MCF 10A (cell line): ENCODE measurements at regions not wholly inside any gene's neighbourhood (a gene's known extent, or its start where the extent isn't known, plus 50 kb on each side); places are given as distances from the start of the nearest gene placed in this dataset.

Experiments used
- BruUV-seq: library from RNA; stranded (reverse); fragments of 400-500 nt; replicated peaks from 2 replicates; lab custom pipeline; 2021; lab: Mats Ljungman, UMichigan
- CTCF ChIA-PET: fragments of 300-600 bp; sonication (Branson Sonifier 250); formaldehyde crosslinking; extraction: SDS; loops from one replicate; lab custom pipeline; 2021; ENCODE audit warnings: antibody characterized with exemption, inconsistent platforms; lab: Yijun Ruan, JAX
- POLR2A ChIA-PET: fragments of 300-600, 350-650 bp; sonication (Branson Sonifier 250); formaldehyde crosslinking; extraction: SDS; loops from one replicate; lab custom pipeline; 2020; ENCODE audit warnings: antibody characterized with exemption, inconsistent platforms; lab: Yijun Ruan, JAX
- DNase-seq: peaks from one replicate; pipeline ENCODE4 v3.0.0-alpha.2; 2018; ENCODE audit not compliant: unreplicated experiment
- H3K27ac Mint-ChIP-seq: one replicate; pipeline ENCODE4 v1.8.0; 2022; ENCODE audit warnings: mild to moderate bottlenecking, low read depth, mixed read lengths; ENCODE audit not compliant: unreplicated experiment
- H3K27me3 Mint-ChIP-seq: one replicate; pipeline ENCODE4 v1.8.0; 2022; ENCODE audit warnings: mixed read lengths; ENCODE audit not compliant: insufficient read depth, unreplicated experiment
- H3K36me3 Mint-ChIP-seq: one replicate; pipeline ENCODE4 v1.8.0; 2022; ENCODE audit warnings: mild to moderate bottlenecking, moderate library complexity, mixed read lengths; ENCODE audit not compliant: insufficient read depth, unreplicated experiment
- H3K4me1 Mint-ChIP-seq: one replicate; pipeline ENCODE4 v1.8.0; 2022; ENCODE audit warnings: mixed read lengths; ENCODE audit not compliant: insufficient read depth, unreplicated experiment
- H3K4me3 Mint-ChIP-seq: one replicate; pipeline ENCODE4 v1.8.0; 2022; ENCODE audit warnings: mild to moderate bottlenecking, moderate library complexity, mixed read lengths; ENCODE audit not compliant: unreplicated experiment
- H3K9me3 Mint-ChIP-seq: one replicate; pipeline ENCODE4 v1.8.0; 2022; ENCODE audit warnings: mixed read lengths; ENCODE audit not compliant: unreplicated experiment
- CTCF ChIP-seq: fragments of 200-600 bp; IDR thresholded peaks from one replicate; pipeline ENCODE4 v1.8.0; 2022; ENCODE audit warnings: antibody characterized with exemption, mild to moderate bottlenecking; ENCODE audit not compliant: unreplicated experiment
- intact Hi-C: fragments of 100-400 bp; cut with micrococcal nuclease; formaldehyde crosslinking; loops from 2 replicates; pipeline ENCODE4 v1.14.1; 2022

- no peaks in the 10 kb centered on the region for H3K27me3 Mint-ChIP-seq
- H3K27ac Mint-ChIP-seq: no peak overlapping the region
- H3K4me3 Mint-ChIP-seq: no peak overlapping the region
- no peak for TF ChIP-seq CTCF
- no peaks in the 10 kb centered on the region for H3K9me3 Mint-ChIP-seq
- H3K36me3 Mint-ChIP-seq: no peaks in the 10 kb centered on the region
- ChIA-PET POLR2A (no interaction called here), CTCF (interaction anchor here (0.5 kb wide), 1 partner anchor 69 kb away, joined by 4 read pairs; no protein-coding TSS in a partner anchor)
- intact Hi-C loops: no loop called here
- no TSS peak for BruUV-seq
- DNase-seq: no peak
- no peaks in the 10 kb centered on the region for H3K4me1 Mint-ChIP-seq
Observed at GRCh38 chr15:93438310-93438709, 349.3 kb upstream of the RGMA start.

DNA sequence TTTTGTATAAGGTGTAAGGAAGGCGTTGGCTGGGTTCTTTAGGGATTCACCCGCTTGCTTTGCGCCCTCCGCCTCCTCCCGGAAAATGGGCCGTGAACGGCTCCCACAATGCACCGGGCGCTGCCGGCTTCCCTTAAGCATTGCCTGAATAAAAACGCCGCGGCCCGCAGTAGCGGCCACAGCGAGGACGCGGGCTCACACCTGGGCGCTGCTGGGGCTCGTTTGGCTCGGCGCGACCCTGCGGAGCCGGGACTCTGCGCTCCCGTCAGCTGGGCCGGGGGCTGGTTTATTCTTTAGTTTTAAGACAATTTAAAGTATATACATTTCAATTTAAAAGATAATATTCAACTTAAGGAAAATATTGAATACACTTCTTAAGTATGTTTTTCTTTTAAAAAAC, 343.5 kb upstream of the RGMA start:
- Mint-ChIP-seq H3K36me3 (no peaks in the 10 kb centered on the region), H3K27ac (no peak overlapping the region)
- no TSS peak for BruUV-seq

GRCh38 chr15:93428807-93429351, 339.9 kb upstream of the RGMA start:
- intact Hi-C loops: no loop called here
- no peak overlapping the region for H3K27ac Mint-ChIP-seq
- peak; percentile 5 for DNase-seq
- H3K4me3 Mint-ChIP-seq: no peak overlapping the region
- ChIA-PET CTCF (interaction anchor here (0.9 to 1.2 kb wide), 2 partner anchors 9 to 20 kb away, joined by 3 to 4 read pairs; no protein-coding TSS in a partner anchor), POLR2A (no interaction called here)
- no peaks in the 10 kb centered on the region for H3K9me3 Mint-ChIP-seq
- TF ChIP-seq CTCF: no peak
- no TSS peak for BruUV-seq
- peaks cover 11% of the 10 kb centered on the region for H3K4me1 Mint-ChIP-seq
- H3K36me3 Mint-ChIP-seq: no peaks in the 10 kb centered on the region
- H3K27me3 Mint-ChIP-seq: no peaks in the 10 kb centered on the region

More for the DNA sequence above, 343.5 kb upstream of the RGMA start:
- CTCF ChIA-PET: no interaction called here
- Mint-ChIP-seq H3K27me3 (no peaks in the 10 kb centered on the region), H3K9me3 (no peaks in the 10 kb centered on the region), H3K4me1 (peaks cover 11% of the 10 kb centered on the region), H3K4me3 (no peak overlapping the region)
- POLR2A ChIA-PET: interaction anchor here (0.7 kb wide), 1 partner anchor 521 kb away, joined by 3 read pairs; no protein-coding TSS in a partner anchor
- TF ChIP-seq CTCF: no peak
- DNase-seq: no peak
- intact Hi-C loops: no loop called here

- ChIA-PET POLR2A (no interaction called here), CTCF (interaction anchor here (0.9 to 1.2 kb wide), 2 partner anchors 8 to 21 kb away, joined by 3 to 4 read pairs; no protein-coding TSS in a partner anchor)
- no peak for TF ChIP-seq CTCF
- Mint-ChIP-seq H3K36me3 (no peaks in the 10 kb centered on the region), H3K27me3 (no peaks in the 10 kb centered on the region), H3K4me1 (peaks cover 11% of the 10 kb centered on the region), H3K9me3 (no peaks in the 10 kb centered on the region), H3K4me3 (no peak overlapping the region), H3K27ac (no peak overlapping the region)
- no TSS peak for BruUV-seq
- DNase-seq: peak; percentile 16
- intact Hi-C loops: no loop called here
Observed at GRCh38 chr15:93428150-93428549, 339.1 kb upstream of the RGMA start.
